KMS-11 (cell line): ENCODE measurements at regions not wholly inside any gene's neighbourhood (a gene's known extent, or its start where the extent isn't known, plus 50 kb on each side); places are given as distances from the start of the nearest gene placed in this dataset.

Source experiments
- H2AFZ ChIP-seq: fragments of 200-600 bp; sonication (generic); 2 replicates; pipeline ENCODE4 v1.6.1; 2016; ENCODE audit warnings: antibody characterized with exemption, mixed run types, low read depth
- H3K27ac ChIP-seq: fragments of 200-600 bp; sonication (generic); 2 replicates; pipeline ENCODE4 v1.6.1; 2016; ENCODE audit warnings: mild to moderate bottlenecking, mixed run types
- H3K27me3 ChIP-seq: fragments of 200-600 bp; sonication (generic); 2 replicates; pipeline ENCODE4 v1.6.1; 2017; ENCODE audit warnings: mild to moderate bottlenecking, low read depth, mixed run types, moderate library complexity; ENCODE audit not compliant: insufficient read depth
- H3K36me3 ChIP-seq: fragments of 200-600 bp; sonication (generic); 2 replicates; pipeline ENCODE4 v1.6.1; 2017; ENCODE audit warnings: mild to moderate bottlenecking, mixed run types; ENCODE audit not compliant: insufficient read depth
- H3K4me1 ChIP-seq: fragments of 200-600 bp; sonication (generic); 2 replicates; pipeline ENCODE4 v1.6.1; 2016; ENCODE audit warnings: mild to moderate bottlenecking, low read depth, mixed run types; ENCODE audit not compliant: poor library complexity, severe bottlenecking
- H3K4me2 ChIP-seq: fragments of 200-600 bp; sonication (generic); 2 replicates; pipeline ENCODE4 v1.7.0; 2016; ENCODE audit warnings: mild to moderate bottlenecking, mixed run types
- H3K4me3 ChIP-seq: fragments of 200-600 bp; sonication (generic); IDR thresholded peaks from 2 replicates; pipeline ENCODE4 v1.6.1; 2017; ENCODE audit warnings: low read depth, low read length, mixed read lengths; ENCODE audit not compliant: insufficient read depth
- H3K79me2 ChIP-seq: fragments of 200-600 bp; sonication (generic); 2 replicates; pipeline ENCODE4 v1.6.1; 2016; ENCODE audit warnings: low read depth, mixed run types; ENCODE audit not compliant: insufficient read depth
- H3K9ac ChIP-seq: fragments of 200-600 bp; sonication (generic); 2 replicates; pipeline ENCODE4 v1.6.1; 2016; ENCODE audit warnings: mild to moderate bottlenecking, mixed run types
- H4K20me1 ChIP-seq: fragments of 200-600 bp; sonication (generic); 2 replicates; pipeline ENCODE4 v1.6.1; 2016; ENCODE audit warnings: mild to moderate bottlenecking, mixed run types; ENCODE audit not compliant: insufficient read depth
- CTCF ChIP-seq: fragments of 200-600 bp; sonication (generic); conservative IDR thresholded peaks from 2 replicates; pipeline ENCODE4 v1.6.1; 2017; ENCODE audit warnings: low read depth, mild to moderate bottlenecking, antibody characterized with exemption, low read length, moderate library complexity, mixed read lengths

- Histone ChIP-seq H3K4me1 (no peaks in the 10 kb centered on the region), H3K79me2 (no peaks in the 10 kb centered on the region), H3K27me3 (no peaks in the 10 kb centered on the region), H4K20me1 (no peaks in the 10 kb centered on the region), H3K4me3 (no peak overlapping the region), H3K9ac (no peak overlapping the region), H3K36me3 (no peaks in the 10 kb centered on the region), H3K4me2 (no peak overlapping the region), H3K27ac (no peak overlapping the region), H2AFZ (no peak overlapping the region)
- no peak for TF ChIP-seq CTCF
Observed at GRCh38 chr7:113800826-113801225, 118.0 kb downstream of the PPP1R3A start.

GRCh38 chr7:113799896-113800295, 118.9 kb downstream of the PPP1R3A start:
- Histone ChIP-seq H3K9ac (no peak overlapping the region), H3K4me1 (no peaks in the 10 kb centered on the region), H3K27ac (no peak overlapping the region), H3K79me2 (no peaks in the 10 kb centered on the region), H3K36me3 (no peaks in the 10 kb centered on the region), H4K20me1 (no peaks in the 10 kb centered on the region), H3K4me3 (no peak overlapping the region), H2AFZ (no peak overlapping the region), H3K27me3 (no peaks in the 10 kb centered on the region), H3K4me2 (no peak overlapping the region)
- TF ChIP-seq CTCF = no peak

- Histone ChIP-seq H3K4me3 (no peak overlapping the region), H3K27me3 (no peaks in the 10 kb centered on the region), H4K20me1 (no peaks in the 10 kb centered on the region), H2AFZ (no peak overlapping the region), H3K9ac (no peak overlapping the region), H3K4me2 (no peak overlapping the region), H3K36me3 (no peaks in the 10 kb centered on the region), H3K4me1 (no peaks in the 10 kb centered on the region), H3K79me2 (no peaks in the 10 kb centered on the region), H3K27ac (no peak overlapping the region)
- TF ChIP-seq CTCF = no peak
Observed at GRCh38 chr7:113797420-113798010, 121.3 kb downstream of the PPP1R3A start.

GRCh38 chr7:113796557-113796956, 122.3 kb downstream of the PPP1R3A start:
- no peak overlapping the region for H3K9ac ChIP-seq
- no peaks in the 10 kb centered on the region for H3K27me3 ChIP-seq
- H3K36me3 ChIP-seq = no peaks in the 10 kb centered on the region
- no peaks in the 10 kb centered on the region for H3K79me2 ChIP-seq
- no peaks in the 10 kb centered on the region for H3K4me1 ChIP-seq
- H4K20me1 ChIP-seq = no peaks in the 10 kb centered on the region
- H3K4me2 ChIP-seq = no peak overlapping the region
- no peak overlapping the region for H2AFZ ChIP-seq
- no peak overlapping the region for H3K4me3 ChIP-seq
- H3K27ac ChIP-seq = no peak overlapping the region
- no peak for TF ChIP-seq CTCF
